CD8-positive, alpha-beta memory T cell (primary cell): ENCODE measurements at regions not wholly inside any gene's neighbourhood (a gene's known extent, or its start where the extent isn't known, plus 50 kb on each side); places are given as distances from the start of the nearest gene placed in this dataset.

Source experiments
- CTCF ChIA-PET: fragments of 350-600 bp; sonication (Branson Sonifier 250); formaldehyde crosslinking; loops from one replicate; lab custom pipeline; 2021; ENCODE audit warnings: antibody characterized with exemption; lab: Charles Lee
- POLR2A ChIA-PET: fragments of 350-600 bp; sonication (Branson Sonifier 250); formaldehyde crosslinking; loops from one replicate; lab custom pipeline; 2021; ENCODE audit warnings: antibody characterized with exemption; lab: Charles Lee
- DNase-seq, 5 donors: peaks; one replicate each; pipeline versions ENCODE4 v3.0.0 to v3.0.0-alpha.2; 2020 to 2022; ENCODE audit warnings: mixed read lengths in 1 of 5
- H3K27ac ChIP-seq: one replicate; pipeline ENCODE4 v1.7.0; 2013; ENCODE audit warnings: low read depth, mild to moderate bottlenecking, low read length, moderate library complexity
- H3K27me3 ChIP-seq: 2 replicates; pipeline ENCODE4 v1.7.0; 2013; ENCODE audit warnings: low read length, mild to moderate bottlenecking; ENCODE audit not compliant: insufficient read depth, poor library complexity, severe bottlenecking
- H3K36me3 ChIP-seq: 2 replicates; pipeline ENCODE4 v1.7.0; 2013; ENCODE audit warnings: mild to moderate bottlenecking, low read length, moderate library complexity; ENCODE audit not compliant: insufficient read depth
- H3K4me1 ChIP-seq: 2 replicates; pipeline ENCODE4 v1.7.0; 2013; ENCODE audit warnings: mild to moderate bottlenecking, low read length, moderate library complexity; ENCODE audit not compliant: insufficient read depth
- H3K4me3 ChIP-seq: 2 replicates; pipeline ENCODE4 v1.7.0; 2013; ENCODE audit warnings: mild to moderate bottlenecking, low read length
- H3K9me3 ChIP-seq: 2 replicates; pipeline ENCODE4 v1.7.0; 2013; ENCODE audit warnings: mild to moderate bottlenecking, low read length
- H3K27ac Mint-ChIP-seq, 8 donors: one replicate each; pipeline ENCODE4 v1.8.0; 2020 to 2021; ENCODE audit warnings: mixed read lengths in 8 of 8, mild to moderate bottlenecking in 6 of 8, inconsistent platforms in 3 of 8, moderate library complexity in 3 of 8
- H3K27me3 Mint-ChIP-seq, 2 donors: one replicate each; pipeline ENCODE4 v1.8.0; 2020 to 2021; ENCODE audit warnings: mixed read lengths in 2 of 2, mild to moderate bottlenecking in 1 of 2, moderate library complexity in 1 of 2
- H3K36me3 Mint-ChIP-seq, 3 donors: one replicate each; pipeline ENCODE4 v1.8.0; 2020 to 2021; ENCODE audit warnings: mixed read lengths in 3 of 3, inconsistent platforms in 1 of 3, mild to moderate bottlenecking in 1 of 3
- H3K4me1 Mint-ChIP-seq, 3 donors: one replicate each; pipeline ENCODE4 v1.8.0; 2020 to 2021; ENCODE audit warnings: mixed read lengths in 3 of 3, inconsistent platforms in 1 of 3, mild to moderate bottlenecking in 1 of 3
- H3K4me3 Mint-ChIP-seq, 7 donors: one replicate each; pipeline ENCODE4 v1.8.0; 2020 to 2021; ENCODE audit warnings: mixed read lengths in 7 of 7, mild to moderate bottlenecking in 6 of 7, moderate library complexity in 4 of 7, inconsistent platforms in 2 of 7
- H3K9me3 Mint-ChIP-seq, 5 donors: one replicate each; pipeline ENCODE4 v1.8.0; 2020 to 2022; ENCODE audit warnings: mixed read lengths in 5 of 5, mild to moderate bottlenecking in 3 of 5, moderate library complexity in 2 of 5, inconsistent platforms in 1 of 5

DNA sequence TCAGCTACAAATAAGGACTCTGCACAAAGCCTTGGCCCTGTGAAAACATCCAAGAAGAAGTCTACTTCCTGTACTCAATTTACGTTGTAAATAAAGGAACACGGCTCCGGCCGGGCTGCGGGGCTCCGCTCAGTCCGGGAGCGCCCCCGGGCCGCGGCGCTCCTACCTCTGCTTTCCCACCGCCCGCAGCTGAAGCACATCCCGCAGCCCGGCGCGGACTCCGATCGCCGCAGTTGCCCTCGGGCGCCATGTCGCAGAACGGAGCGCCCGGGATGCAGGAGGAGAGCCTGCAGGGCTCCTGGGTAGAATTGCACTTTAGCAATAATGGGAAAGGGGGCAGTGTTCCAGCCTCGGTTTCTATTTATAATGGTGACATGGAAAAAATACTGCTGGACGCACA, 502.3 kb upstream of the FOXG1 start:
- H3K4me3 ChIP-seq: no peak overlapping the region
- H3K9me3 ChIP-seq: peaks cover 7% of the 10 kb centered on the region
- Mint-ChIP-seq H3K27me3 (no peaks in the 10 kb centered on the region), H3K36me3 (no peaks in the 10 kb centered on the region), H3K4me3 (no peak overlapping the region), H3K4me1 (no peaks in the 10 kb centered on the region), H3K9me3 (peaks cover 15 to 55% (median 25%) of the 10 kb centered on the region in 5 donors), H3K27ac (no peak overlapping the region)
- H3K36me3 ChIP-seq: no peaks in the 10 kb centered on the region
- H3K4me1 ChIP-seq: no peaks in the 10 kb centered on the region
- H3K27ac ChIP-seq: no peak overlapping the region
- CTCF ChIA-PET: no interaction called here
- DNase-seq: no peak
- POLR2A ChIA-PET: no interaction called here
- no peaks in the 10 kb centered on the region for H3K27me3 ChIP-seq

- no peak overlapping the region for H3K4me3 ChIP-seq
- H3K36me3 ChIP-seq: no peaks in the 10 kb centered on the region
- ChIA-PET POLR2A (no interaction called here), CTCF (no interaction called here)
- no peaks in the 10 kb centered on the region for H3K4me1 ChIP-seq
- H3K4me3 Mint-ChIP-seq: no peak overlapping the region
- no peaks in the 10 kb centered on the region for H3K9me3 ChIP-seq
- peaks cover 19 to 40% (median 26%) of the 10 kb centered on the region in 5 donors for H3K9me3 Mint-ChIP-seq
- no peaks in the 10 kb centered on the region for H3K27me3 Mint-ChIP-seq
- H3K27ac Mint-ChIP-seq: no peak overlapping the region
- no peaks in the 10 kb centered on the region for H3K27me3 ChIP-seq
- no peaks in the 10 kb centered on the region for H3K4me1 Mint-ChIP-seq
- H3K36me3 Mint-ChIP-seq: no peaks in the 10 kb centered on the region
- DNase-seq: no peak
- no peak overlapping the region for H3K27ac ChIP-seq
These were observed 494.3 kb upstream of the FOXG1 start for GRCh38 chr14:28272270-28272669.

- no peaks in the 10 kb centered on the region for H3K36me3 Mint-ChIP-seq
- CTCF ChIA-PET: no interaction called here
These were observed 486.1 kb upstream of the FOXG1 start for GRCh38 chr14:28280530-28280929.

DNA sequence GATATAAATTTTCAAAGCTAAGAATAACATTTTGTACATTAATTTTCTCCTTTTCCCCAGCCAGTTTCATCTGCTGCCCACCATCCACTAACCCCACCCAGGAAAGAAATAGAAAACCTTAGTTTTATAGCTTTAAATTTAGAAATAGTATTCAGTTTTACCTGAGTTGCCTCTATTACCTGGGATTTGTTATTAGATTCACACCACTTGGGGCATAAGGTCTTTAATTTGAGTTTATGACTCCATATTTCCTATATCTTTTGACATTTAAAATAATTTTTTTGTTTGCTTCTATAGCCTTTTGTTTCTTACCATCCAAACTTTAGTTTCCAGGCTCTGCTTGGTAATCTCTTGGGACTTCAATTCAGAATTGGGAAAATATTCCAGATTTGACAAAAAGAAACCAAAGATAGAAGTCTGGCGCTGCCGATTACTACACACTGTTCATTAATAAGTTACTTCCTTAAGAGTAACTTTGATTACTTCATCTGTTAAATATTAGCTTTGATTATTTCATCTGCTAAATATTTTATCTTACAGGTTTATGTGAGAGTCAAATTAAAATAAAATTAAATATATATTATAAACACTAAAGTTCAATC, 485.5 kb upstream of the FOXG1 start:
- H3K4me3 Mint-ChIP-seq: no peak overlapping the region
- Histone ChIP-seq H3K36me3 (no peaks in the 10 kb centered on the region), H3K4me3 (no peak overlapping the region), H3K9me3 (no peaks in the 10 kb centered on the region), H3K27me3 (no peaks in the 10 kb centered on the region), H3K4me1 (no peaks in the 10 kb centered on the region), H3K27ac (no peak overlapping the region)
- ChIA-PET POLR2A (no interaction called here), CTCF (no interaction called here)
- no peaks in the 10 kb centered on the region for H3K4me1 Mint-ChIP-seq
- H3K36me3 Mint-ChIP-seq: no peaks in the 10 kb centered on the region
- no peak for DNase-seq
- no peaks in the 10 kb centered on the region for H3K27me3 Mint-ChIP-seq
- no peak overlapping the region for H3K27ac Mint-ChIP-seq
- H3K9me3 Mint-ChIP-seq: peaks cover 4 to 24% (median 8%) of the 10 kb centered on the region in 5 donors

More at GRCh38 chr14:28280530-28280929, 486.1 kb upstream of the FOXG1 start:
- Mint-ChIP-seq H3K4me3 (no peak overlapping the region), H3K9me3 (peaks cover 4 to 27% (median 11%) of the 10 kb centered on the region in 5 donors), H3K27ac (no peak overlapping the region), H3K27me3 (no peaks in the 10 kb centered on the region), H3K4me1 (no peaks in the 10 kb centered on the region)
- no peaks in the 10 kb centered on the region for H3K9me3 ChIP-seq
- H3K4me3 ChIP-seq: no peak overlapping the region
- H3K27ac ChIP-seq: no peak overlapping the region
- H3K4me1 ChIP-seq: no peaks in the 10 kb centered on the region
- no peaks in the 10 kb centered on the region for H3K36me3 ChIP-seq
- POLR2A ChIA-PET: no interaction called here
- H3K27me3 ChIP-seq: no peaks in the 10 kb centered on the region
- no peak for DNase-seq

DNA sequence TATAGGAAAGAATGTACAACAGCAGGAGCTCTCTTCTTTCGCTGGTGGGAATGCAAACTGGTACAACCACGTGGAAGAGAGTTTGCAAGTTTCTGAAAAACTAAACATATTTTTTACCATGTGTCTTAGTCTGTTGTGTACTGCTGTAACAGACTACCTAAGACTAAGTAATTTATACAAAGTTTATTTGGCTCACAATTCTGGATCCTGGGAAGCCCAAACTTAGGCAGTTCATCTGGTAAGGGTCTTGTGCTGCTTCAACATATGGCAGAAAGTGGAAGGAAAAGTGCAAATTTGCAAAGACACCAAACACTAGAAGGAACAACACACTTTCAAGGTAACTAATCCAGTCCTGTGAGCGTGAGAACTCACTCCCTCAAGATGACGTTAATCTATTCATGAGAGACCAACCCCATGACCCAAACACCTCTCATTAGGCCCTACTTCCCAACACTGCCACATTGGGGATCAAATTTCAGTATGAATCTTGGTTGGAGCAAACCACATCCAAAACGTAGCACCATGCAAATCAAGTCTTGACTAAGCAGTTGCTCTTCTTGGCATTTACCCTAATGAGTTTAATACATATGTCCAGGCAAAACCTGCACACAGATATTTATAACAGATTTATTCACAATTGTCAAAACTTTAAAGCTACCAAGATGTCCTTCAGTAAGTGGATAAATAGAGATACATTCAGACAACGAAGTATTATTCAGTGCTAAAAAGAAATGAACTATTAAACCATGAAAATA, 481.9 kb upstream of the FOXG1 start:
- Histone ChIP-seq H3K36me3 (no peaks in the 10 kb centered on the region), H3K4me3 (no peak overlapping the region), H3K4me1 (no peaks in the 10 kb centered on the region), H3K27me3 (no peaks in the 10 kb centered on the region), H3K27ac (no peak overlapping the region), H3K9me3 (no peaks in the 10 kb centered on the region)
- no peaks in the 10 kb centered on the region for H3K4me1 Mint-ChIP-seq
- no peaks in the 10 kb centered on the region for H3K36me3 Mint-ChIP-seq
- H3K9me3 Mint-ChIP-seq: peaks cover 0 to 32% (median 9%) of the 10 kb centered on the region in 5 donors
- H3K27me3 Mint-ChIP-seq: no peaks in the 10 kb centered on the region
- H3K4me3 Mint-ChIP-seq: no peak overlapping the region
- no peak overlapping the region for H3K27ac Mint-ChIP-seq
- DNase-seq: no peak
- CTCF ChIA-PET: no interaction called here
- POLR2A ChIA-PET: no interaction called here

DNA sequence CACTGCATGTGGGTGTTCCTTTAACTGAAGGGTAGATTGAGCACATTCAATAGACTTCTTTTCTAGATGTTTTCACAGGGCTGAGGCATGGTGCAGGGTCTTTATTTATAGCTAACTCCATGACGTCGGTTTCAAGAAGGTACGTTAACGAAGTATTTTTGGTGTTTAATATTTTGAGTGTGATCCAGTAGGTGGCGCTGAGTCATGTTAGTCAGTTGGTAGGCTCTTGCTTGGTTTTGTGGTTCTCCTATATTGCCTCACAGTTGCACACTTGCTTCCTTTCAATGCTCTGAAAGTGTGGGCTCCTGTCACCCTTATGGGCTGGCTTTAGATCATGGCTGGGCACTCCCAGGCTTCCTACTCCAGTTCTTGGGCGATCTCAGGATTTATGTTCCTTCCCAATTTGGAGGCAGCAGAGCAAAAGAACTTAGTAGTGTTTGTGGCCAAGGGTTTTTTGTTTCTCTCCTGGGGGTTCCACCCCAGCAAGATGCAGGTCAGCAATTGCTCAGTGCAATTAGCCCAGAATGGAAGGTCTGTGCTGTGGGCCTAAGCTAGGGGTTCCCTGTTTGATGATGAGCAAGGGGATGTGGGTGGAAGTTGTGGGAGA, 471.6 kb upstream of the FOXG1 start:
- H3K4me3 ChIP-seq: no peak overlapping the region
- H3K27me3 Mint-ChIP-seq: no peaks in the 10 kb centered on the region
- no peak for DNase-seq
- H3K27ac Mint-ChIP-seq: no peak overlapping the region
- H3K4me3 Mint-ChIP-seq: no peak overlapping the region
- H3K9me3 ChIP-seq: no peaks in the 10 kb centered on the region
- ChIA-PET CTCF (no interaction called here), POLR2A (no interaction called here)
- no peaks in the 10 kb centered on the region for H3K4me1 Mint-ChIP-seq
- no peaks in the 10 kb centered on the region for H3K36me3 Mint-ChIP-seq
- no peaks in the 10 kb centered on the region for H3K27me3 ChIP-seq
- no peaks in the 10 kb centered on the region for H3K4me1 ChIP-seq
- H3K9me3 Mint-ChIP-seq: peaks cover 14 to 57% (median 32%) of the 10 kb centered on the region in 5 donors
- H3K27ac ChIP-seq: no peak overlapping the region
- no peaks in the 10 kb centered on the region for H3K36me3 ChIP-seq

GRCh38 chr14:28297559-28297958, 469.0 kb upstream of the FOXG1 start:
- H3K9me3 Mint-ChIP-seq: peaks cover 10 to 34% (median 23%) of the 10 kb centered on the region in 5 donors
- Histone ChIP-seq H3K4me1 (no peaks in the 10 kb centered on the region), H3K36me3 (no peaks in the 10 kb centered on the region), H3K9me3 (no peaks in the 10 kb centered on the region), H3K4me3 (no peak overlapping the region), H3K27me3 (no peaks in the 10 kb centered on the region), H3K27ac (no peak overlapping the region)
- no peak overlapping the region for H3K4me3 Mint-ChIP-seq
- H3K27ac Mint-ChIP-seq: no peak overlapping the region
- H3K4me1 Mint-ChIP-seq: no peaks in the 10 kb centered on the region
- H3K36me3 Mint-ChIP-seq: no peaks in the 10 kb centered on the region
- DNase-seq: no peak
- no peaks in the 10 kb centered on the region for H3K27me3 Mint-ChIP-seq
- CTCF ChIA-PET: no interaction called here
- POLR2A ChIA-PET: no interaction called here

- H3K9me3 Mint-ChIP-seq: peaks cover 10 to 33% (median 23%) of the 10 kb centered on the region in 5 donors
- POLR2A ChIA-PET: no interaction called here
These were observed 468.4 kb upstream of the FOXG1 start for GRCh38 chr14:28298156-28298555.

More at GRCh38 chr14:28298156-28298555, 468.4 kb upstream of the FOXG1 start:
- H3K4me3 ChIP-seq: no peak overlapping the region
- H3K36me3 ChIP-seq: no peaks in the 10 kb centered on the region
- no peaks in the 10 kb centered on the region for H3K9me3 ChIP-seq
- DNase-seq: no peak
- Mint-ChIP-seq H3K27me3 (no peaks in the 10 kb centered on the region), H3K27ac (no peak overlapping the region), H3K36me3 (no peaks in the 10 kb centered on the region), H3K4me3 (no peak overlapping the region), H3K4me1 (no peaks in the 10 kb centered on the region)
- H3K4me1 ChIP-seq: no peaks in the 10 kb centered on the region
- CTCF ChIA-PET: no interaction called here
- no peak overlapping the region for H3K27ac ChIP-seq
- H3K27me3 ChIP-seq: no peaks in the 10 kb centered on the region
